Endothelial cell of umbilical vein (primary cell): ENCODE measurements at regions not wholly inside any gene's neighbourhood (a gene's known extent, or its start where the extent isn't known, plus 50 kb on each side); places are given as distances from the start of the nearest gene placed in this dataset.

Experiments
- BruUV-seq: library from RNA; stranded (reverse); fragments of 400-500 nt; replicated peaks from 2 replicates; lab custom pipeline; 2021; lab: Mats Ljungman, UMichigan
- CTCF ChIA-PET: fragments of 300-600, 350-600 bp; sonication (Branson Sonifier 250); formaldehyde crosslinking; loops from one replicate; lab custom pipeline; 2021; ENCODE audit warnings: antibody characterized with exemption, inconsistent platforms; lab: Charles Lee
- POLR2A ChIA-PET: fragments of 300-600, 350-600 bp; sonication (Branson Sonifier 250); formaldehyde crosslinking; loops from one replicate; lab custom pipeline; 2021; ENCODE audit warnings: antibody characterized with exemption, inconsistent platforms; lab: Charles Lee
- DNase-seq: peaks from one replicate; pipeline ENCODE4 v3.0.0-alpha.2; 2011; ENCODE audit warnings: low read depth, low spot score
- FAIRE-seq: peaks from 2 replicates; lab custom pipeline; 2011; peaks lifted over from hg19 to GRCh38; lab: Jason Lieb, UNC
- H2AFZ ChIP-seq: 2 replicates; pipeline ENCODE4 v1.6.0; 2012; ENCODE audit warnings: low read depth, low read length, control low read depth, inconsistent platforms
- H3K27ac ChIP-seq: 2 replicates; pipeline ENCODE4 v1.5.1; 2011; ENCODE audit warnings: low read depth, mild to moderate bottlenecking, control low read depth, low read length, moderate library complexity; ENCODE audit not compliant: insufficient read depth
- H3K27me3 ChIP-seq, 2 experiments: 2 replicates each; pipeline versions ENCODE4 v1.6.0 to v1.6.1; 2011; ENCODE audit warnings: low read length in 2 of 2, mixed read lengths in 1 of 2; ENCODE audit not compliant: control insufficient read depth in 2 of 2, insufficient read depth in 2 of 2
- H3K36me3 ChIP-seq, 2 experiments: 2 replicates in 1 of 2; 3 replicates in 1 of 2; pipeline ENCODE4 v1.5.1; 2011; ENCODE audit warnings: low read length in 2 of 2, mild to moderate bottlenecking in 1 of 2, moderate library complexity in 1 of 2; ENCODE audit not compliant: control insufficient read depth in 2 of 2, insufficient read depth in 2 of 2; ENCODE audit errors: extremely low read depth in 1 of 2
- H3K4me1 ChIP-seq: 3 replicates; pipeline ENCODE4 v1.5.1; 2011; ENCODE audit warnings: mild to moderate bottlenecking, low read length; ENCODE audit not compliant: control insufficient read depth, insufficient read depth; ENCODE audit errors: extremely low read depth
- H3K4me2 ChIP-seq: 2 replicates; pipeline ENCODE4 v1.6.1; 2011; ENCODE audit warnings: low read length, control low read depth, mixed read lengths; ENCODE audit not compliant: insufficient read depth
- H3K4me3 ChIP-seq, 3 experiments: fragments of 200-600 bp in 1 of 3; sonication (generic), shearing (Covaris generic) in 1 of 3; replicated peaks in 1 of 3; 2 replicates each; pipeline ENCODE4 v1.5.1; 2011 to 2016; ENCODE audit warnings: control low read depth in 3 of 3, low read length in 3 of 3, mild to moderate bottlenecking in 2 of 3, inconsistent platforms in 1 of 3, low read depth in 1 of 3, moderate library complexity in 1 of 3; ENCODE audit not compliant: insufficient read depth in 1 of 3
- H3K79me2 ChIP-seq: 2 replicates; pipeline ENCODE4 v1.6.0; 2012; ENCODE audit warnings: low read length, inconsistent platforms; ENCODE audit not compliant: control insufficient read depth, insufficient read depth
- H3K9ac ChIP-seq: replicated peaks from 2 replicates; pipeline ENCODE3; 2011; ENCODE audit warnings: low read length, control low read depth; ENCODE audit not compliant: insufficient read depth; ENCODE audit errors: extremely low read depth
- H3K9me1 ChIP-seq: replicated peaks from 3 replicates; pipeline ENCODE4 v1.6.0; 2011; ENCODE audit warnings: mild to moderate bottlenecking, low read length; ENCODE audit not compliant: control insufficient read depth, insufficient read depth; ENCODE audit errors: extremely low read depth
- H3K9me3 ChIP-seq: replicated peaks from 2 replicates; pipeline ENCODE4 v1.5.1; 2012; ENCODE audit warnings: low read length, inconsistent platforms; ENCODE audit not compliant: control insufficient read depth, insufficient read depth
- H4K20me1 ChIP-seq: replicated peaks from 2 replicates; pipeline ENCODE3; 2011; ENCODE audit warnings: mild to moderate bottlenecking, low read length; ENCODE audit not compliant: control insufficient read depth, insufficient read depth; ENCODE audit errors: extremely low read depth
- CTCF ChIP-seq, 2 donors: IDR thresholded peaks; 1 replicate in 1 of 2; 2 replicates in 1 of 2; pipeline ENCODE4 v1.5.1; 2011; ENCODE audit warnings: low read length in 2 of 2, mild to moderate bottlenecking in 2 of 2, moderate library complexity in 2 of 2, control low read depth in 1 of 2, inconsistent platforms in 1 of 2, low read depth in 1 of 2; ENCODE audit not compliant: insufficient read depth in 1 of 2; ENCODE audit errors: extremely low read depth in 1 of 2
- EZH2 ChIP-seq: IDR thresholded peaks from 2 replicates; pipeline ENCODE4 v1.6.1; 2012; ENCODE audit warnings: borderline replicate concordance, low read depth, mild to moderate bottlenecking, moderate library complexity, low read length, inconsistent platforms; ENCODE audit not compliant: severe bottlenecking
- GATA2 ChIP-seq: IDR thresholded peaks from 2 replicates; pipeline ENCODE4 v1.7.0; 2011; ENCODE audit warnings: low read depth, mild to moderate bottlenecking, moderate library complexity, mixed read lengths, low read length; ENCODE audit not compliant: insufficient read length, insufficient read depth
- MAX ChIP-seq: IDR thresholded peaks from 2 replicates; pipeline ENCODE4 v1.6.1; 2011; ENCODE audit not compliant: insufficient read depth, insufficient read length
- MYC ChIP-seq: IDR thresholded peaks from one replicate; pipeline ENCODE4 v1.6.1; 2011; ENCODE audit warnings: mild to moderate bottlenecking, low read depth, low read length
- dilution Hi-C: fragments of 300-500 bp; cut with MboI; formaldehyde crosslinking; loops from one replicate; pipeline ENCODE4 v1.15.0; 2019; ENCODE audit warnings: low sequenced_read_pairs; ENCODE audit not compliant: extremely low pct_ligation_motif_present
- intact Hi-C: fragments of 100-400 bp; cut with micrococcal nuclease; formaldehyde crosslinking; loops from one replicate; pipeline ENCODE4 v1.10.0; 2022

- Histone ChIP-seq H2AFZ (no peak overlapping the region), H3K4me1 (peaks cover 24% of the 10 kb centered on the region), H4K20me1 (no peaks in the 10 kb centered on the region), H3K27me3 (no peaks in the 10 kb centered on the region), H3K36me3 (peaks cover 0 to 1% of the 10 kb centered on the region in 2 experiments), H3K9me1 (no peaks in the 10 kb centered on the region), H3K9ac (no peak overlapping the region), H3K79me2 (peaks cover 2% of the 10 kb centered on the region), H3K9me3 (no peaks in the 10 kb centered on the region), H3K4me2 (no peak overlapping the region), H3K4me3 (no peak overlapping the region), H3K27ac (no peak overlapping the region)
- DNase-seq (no peak), FAIRE-seq (no peak)
- CTCF ChIA-PET = no interaction called here
- TF ChIP-seq MAX = no peak
- no peak for TF ChIP-seq EZH2
- TF ChIP-seq CTCF (IDR thresholded peaks at IDR 0.05; ENCODE audit: extremely low read depth in 1 of 2, insufficient read depth in 1 of 2, low read depth in 1 of 2, low read length in 2 of 2) = no peak
- no peak for TF ChIP-seq MYC
- TF ChIP-seq GATA2 = no peak
- POLR2A ChIA-PET = no interaction called here
- BruUV-seq = no TSS peak
- intact Hi-C loops = loop anchor here (2.0 to 5.0 kb wide), 3 partner anchors 15 to 316 kb away; no protein-coding TSS in a partner anchor
- dilution Hi-C loops = no loop called here
Observed at GRCh38 chr12:124451637-124452243, 115.7 kb downstream of the NCOR2 start.
